ENCODE measurements at regions not wholly inside any gene's neighbourhood (a gene's known extent, or its start where the extent isn't known, plus 50 kb on each side); places are given as distances from the start of the nearest gene placed in this dataset.

GRCh38 chr11:105372206-105372605, 232.6 kb upstream of the CARD18 start (continued):
- no peak for TF ChIP-seq CHAMP1 (IDR thresholded peaks at IDR 0.05)

GRCh38 chr11:105371311-105371710, 231.7 kb upstream of the CARD18 start:
- ATAC-seq (no peak), FAIRE-seq (no peak), DNase-seq (ENCODE audit: extremely low read depth in 1 of 4, low spot score in 3 of 4) (no peak)
- ChIA-PET CTCF (ENCODE audit: low intra/inter-chr PET ratio) (no interaction called here), POLR2A (no interaction called here)
- BruUV-seq (replicated peaks) = no TSS peak
- Histone ChIP-seq H3K27me3 (ENCODE audit: control insufficient read depth in 2 of 2, insufficient read depth in 2 of 2, low read length in 2 of 2) (no peaks in the 10 kb centered on the region), H3K79me2 (ENCODE audit: control insufficient read depth, insufficient read depth, low read length) (no peaks in the 10 kb centered on the region), H3K9me3 (replicated peaks; ENCODE audit: control insufficient read depth, insufficient read depth, low read depth, low read length) (no peaks in the 10 kb centered on the region; the same call in 1 of the 2 replicates), H3K4me2 (ENCODE audit: insufficient read depth, low read length) (no peak overlapping the region), H3K27ac (ENCODE audit: extremely low read depth, low read depth, low read length) (no peak overlapping the region), H3K4me3 (no peak overlapping the region), H3K4me1 (replicated peaks in 1 of 2; ENCODE audit: control insufficient read depth in 2 of 2, insufficient read depth in 2 of 2, low read length in 2 of 2) (no peaks in the 10 kb centered on the region), H3K36me3 (ENCODE audit: control insufficient read depth, insufficient read depth, low read length) (no peaks in the 10 kb centered on the region), H3K9me1 (ENCODE audit: control insufficient read depth, insufficient read depth, low read length) (no peaks in the 10 kb centered on the region), H3K9ac (ENCODE audit: insufficient read depth in 1 of 2, low read depth in 2 of 2, low read length in 2 of 2) (no peak overlapping the region), H4K20me1 (replicated peaks; ENCODE audit: control insufficient read depth, insufficient read depth, low read length) (no peaks in the 10 kb centered on the region), H2AFZ (ENCODE audit: low read depth, low read length) (no peak overlapping the region)
- 68% methylated on average over 4 of the region's 4 CpGs for WGBS (ENCODE audit: insufficient coverage, low coverage, missing lambda C conversion rate)
- intact Hi-C loops (cut with micrococcal nuclease) = no loop called here
- in situ Hi-C loops (cut with MboI) = no loop called here
- TF ChIP-seq MECOM (CRISPR knock-in tag; IDR thresholded peaks at IDR 0.05) (no peak), HDGF (IDR thresholded peaks at IDR 0.05) (no peak), HOMEZ (CRISPR knock-in tag; IDR thresholded peaks at IDR 0.05) (no peak), ZNF384 (IDR thresholded peaks at IDR 0.05; ENCODE audit: low read depth, low read length) (no peak), ZBTB5 (IDR thresholded peaks at IDR 0.05) (no peak), CTCF (IDR thresholded peaks at IDR 0.05 in 2 of 3, conservative IDR thresholded peaks at IDR 0.05 in 1 of 3; ENCODE audit: insufficient read depth in 2 of 3, low read depth in 1 of 3, low read length in 3 of 3) (no peak), ZNF398 (CRISPR knock-in tag; IDR thresholded peaks at IDR 0.05) (no peak), ZNF347 (CRISPR knock-in tag; IDR thresholded peaks at IDR 0.05; ENCODE audit: low read depth) (no peak), ZNF436 (CRISPR knock-in tag; IDR thresholded peaks at IDR 0.05) (no peak), SNRNP70 (optimal IDR thresholded peaks at IDR 0.05; ENCODE audit: low read depth, low read length) (no peak), ZNF778 (CRISPR knock-in tag; IDR thresholded peaks at IDR 0.05) (no peak)
